Stimulated activated naive CD8-positive, alpha-beta T cell treated with anti-CD3 and anti-CD28 coated beads, Interleukin-15, amount 100 ng/mL, for 72 hours (primary cell): ENCODE measurements at regions not wholly inside any gene's neighbourhood (a gene's known extent, or its start where the extent isn't known, plus 50 kb on each side); places are given as distances from the start of the nearest gene placed in this dataset.
"Not testable (repeated sequence)": the region's sequence is repeated elsewhere in the genome, so short reads cannot be mapped to it uniquely, and the experiment has no call there.

Experiments
- ATAC-seq: fragments of 150-1000 bp; cut with Tn5 transposase; 2 replicates; pipeline ENCODE4 v1.10.0; 2021; ENCODE audit warnings: mild to moderate bottlenecking, moderate library complexity
- DNase-seq, 2 donors: peaks; one replicate each; pipeline ENCODE4 v3.0.0; 2021 to 2022
- H3K27ac Mint-ChIP-seq, 2 donors: one replicate each; pipeline ENCODE4 v1.8.0; 2022; ENCODE audit warnings: mild to moderate bottlenecking in 2 of 2, mixed read lengths in 2 of 2, moderate library complexity in 2 of 2
- H3K27me3 Mint-ChIP-seq: one replicate; pipeline ENCODE4 v1.8.0; 2022; ENCODE audit warnings: mixed read lengths
- H3K4me1 Mint-ChIP-seq: one replicate; pipeline ENCODE4 v1.8.0; 2022; ENCODE audit warnings: mild to moderate bottlenecking, mixed read lengths
- H3K4me3 Mint-ChIP-seq, 2 donors: one replicate each; pipeline ENCODE4 v1.8.0; 2022; ENCODE audit warnings: mild to moderate bottlenecking in 2 of 2, mixed read lengths in 2 of 2, moderate library complexity in 1 of 2
- H3K9me3 Mint-ChIP-seq, 2 donors: one replicate each; pipeline ENCODE4 v1.8.0; 2022; ENCODE audit warnings: mixed read lengths in 2 of 2

DNA sequence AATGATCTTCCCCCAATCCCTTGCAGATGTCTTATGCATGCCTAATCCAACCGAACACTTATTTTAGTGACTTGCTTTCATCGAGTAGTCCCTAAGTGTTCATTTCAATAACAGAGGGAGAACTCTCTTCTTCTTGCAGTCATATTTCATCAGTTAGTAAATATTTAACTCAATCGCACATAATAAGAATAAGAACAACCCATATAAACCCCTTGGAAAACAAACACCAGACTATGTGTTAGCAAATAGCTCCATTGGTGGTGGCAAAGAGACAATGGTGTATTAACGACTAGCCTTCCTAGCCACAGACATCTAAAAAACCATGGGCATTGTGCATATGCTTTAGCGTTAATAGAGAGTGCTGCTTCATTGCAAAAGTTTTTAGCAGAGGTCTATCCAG is 725.8 kb downstream of the BCL11A start:
- DNase-seq (no peak), ATAC-seq (no peak)
- Mint-ChIP-seq H3K9me3 (peaks cover 2 to 3% of the 10 kb centered on the region in 2 donors), H3K27me3 (no peaks in the 10 kb centered on the region), H3K27ac (no peak overlapping the region), H3K4me3 (no peak overlapping the region), H3K4me1 (no peaks in the 10 kb centered on the region)

DNA sequence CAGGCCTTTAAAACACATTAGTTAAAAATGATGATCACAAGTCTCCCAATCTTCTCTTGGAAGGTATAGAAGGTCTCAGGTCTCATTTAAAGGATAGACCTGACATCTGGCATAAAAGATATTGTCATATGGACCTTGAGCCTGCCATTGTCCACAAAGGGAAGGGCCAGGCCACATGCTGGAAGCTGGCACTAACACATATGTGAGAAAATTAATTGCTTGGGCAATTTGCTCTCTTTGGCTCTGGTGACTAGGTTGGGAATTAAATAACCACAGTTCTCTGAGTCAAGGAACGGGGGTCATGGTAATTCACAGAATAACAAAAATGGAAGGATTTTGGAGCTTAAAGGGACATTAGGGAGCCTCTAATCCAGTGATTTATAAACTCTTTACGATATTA is 727.3 kb downstream of the BCL11A start:
- Mint-ChIP-seq H3K27me3 (no peaks in the 10 kb centered on the region), H3K9me3 (no peaks in the 10 kb centered on the region), H3K4me3 (no peak overlapping the region), H3K27ac (no peak overlapping the region), H3K4me1 (no peaks in the 10 kb centered on the region)
- DNase-seq (no peak), ATAC-seq (no peak)

DNA sequence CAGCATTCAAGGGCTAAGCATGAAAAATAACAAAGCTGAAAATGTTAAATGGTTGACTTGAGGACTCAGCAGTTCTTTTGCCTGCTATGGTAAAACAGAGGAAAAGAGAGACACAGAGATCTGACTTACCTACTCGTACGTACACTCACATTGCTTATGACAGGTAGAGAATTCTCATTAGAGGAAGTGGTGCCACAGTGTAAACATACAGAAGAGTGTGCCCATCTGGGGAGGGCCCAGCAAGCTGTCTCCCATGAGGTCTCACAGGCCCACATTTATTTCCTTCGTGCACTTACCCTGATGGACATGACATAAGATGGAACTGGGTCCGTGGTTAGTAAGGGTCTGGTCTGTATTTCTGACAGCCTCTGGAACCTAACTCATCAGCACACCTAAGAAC is 729.1 kb downstream of the BCL11A start:
- no peak for ATAC-seq
- no peak for DNase-seq

DNA sequence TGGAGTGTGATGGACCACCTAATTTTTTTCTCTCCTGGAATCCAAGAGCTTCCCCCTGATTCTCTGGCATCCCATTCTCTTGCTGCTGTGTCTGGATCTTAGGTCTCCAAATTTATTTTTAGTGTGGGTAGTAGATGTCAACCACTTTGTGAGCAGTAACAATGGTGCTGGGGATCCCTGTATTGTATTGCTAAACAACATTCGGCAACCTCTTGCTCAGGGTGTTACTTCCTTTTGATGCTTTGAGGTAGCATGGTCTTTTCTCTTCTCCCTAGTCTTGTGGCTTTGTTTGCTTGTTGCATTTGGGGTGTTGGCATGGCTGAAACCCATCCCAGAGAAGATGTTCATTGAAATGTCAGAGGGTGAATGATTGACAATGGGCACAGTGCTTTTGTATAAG is 737.4 kb downstream of the BCL11A start:
- Mint-ChIP-seq H3K27me3 (no peaks in the 10 kb centered on the region), H3K27ac (no peak overlapping the region), H3K4me1 (no peaks in the 10 kb centered on the region), H3K9me3 (no peaks in the 10 kb centered on the region), H3K4me3 (no peak overlapping the region)
- DNase-seq (no peak), ATAC-seq (no peak)

More for the DNA sequence above, 729.1 kb downstream of the BCL11A start:
- Mint-ChIP-seq H3K4me3 (no peak overlapping the region), H3K27me3 (no peaks in the 10 kb centered on the region), H3K9me3 (no peaks in the 10 kb centered on the region), H3K4me1 (no peaks in the 10 kb centered on the region), H3K27ac (no peak overlapping the region)

DNA sequence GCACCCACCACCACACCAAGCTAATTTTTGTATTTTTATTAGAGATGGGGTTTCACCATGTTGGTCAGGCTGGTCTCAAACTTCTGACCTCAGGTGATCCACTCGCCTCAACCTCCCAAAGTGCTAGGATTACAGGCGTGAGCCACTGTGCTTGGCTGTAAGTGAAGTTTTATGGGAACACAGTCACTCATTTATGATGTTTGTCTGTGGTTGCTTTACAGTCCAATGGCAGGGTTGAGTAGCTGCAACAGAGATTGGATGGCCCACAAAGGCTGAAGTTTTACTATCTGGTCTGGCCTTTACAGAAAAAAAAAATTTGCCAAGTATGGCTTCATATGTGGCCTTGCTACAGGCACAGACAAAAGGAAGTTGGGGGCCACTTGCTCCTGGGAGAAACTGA is 743.2 kb downstream of the BCL11A start:
- not testable (repeated sequence) for H3K27me3 Mint-ChIP-seq, H3K4me1 Mint-ChIP-seq, H3K9me3 Mint-ChIP-seq, H3K4me3 Mint-ChIP-seq, DNase-seq, H3K27ac Mint-ChIP-seq, ATAC-seq

DNA sequence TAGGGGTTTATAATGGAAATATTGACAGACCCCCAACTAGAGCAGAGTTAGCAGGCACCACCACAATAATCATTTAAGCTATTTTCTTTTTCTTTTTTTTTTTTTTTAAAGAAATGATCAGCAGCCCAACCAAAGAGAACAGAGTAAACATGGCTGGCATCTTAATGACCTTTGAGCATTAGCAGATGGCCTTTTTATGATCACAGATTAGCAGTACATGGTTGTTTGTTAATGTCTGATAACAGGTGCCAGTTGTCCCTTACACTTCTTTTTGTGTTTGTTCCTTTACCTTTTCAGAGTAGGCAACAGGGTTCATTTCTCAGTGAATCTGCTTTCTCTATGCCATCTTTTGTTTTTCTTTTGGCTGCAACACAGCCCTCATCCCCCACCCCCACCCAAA is 747.0 kb downstream of the BCL11A start:
- H3K4me1 Mint-ChIP-seq: no peaks in the 10 kb centered on the region
- no peaks in the 10 kb centered on the region for H3K27me3 Mint-ChIP-seq
- H3K4me3 Mint-ChIP-seq: no peak overlapping the region
- no peak overlapping the region for H3K27ac Mint-ChIP-seq
- DNase-seq: no peak
- ATAC-seq: no peak
- no peaks in the 10 kb centered on the region for H3K9me3 Mint-ChIP-seq

DNA sequence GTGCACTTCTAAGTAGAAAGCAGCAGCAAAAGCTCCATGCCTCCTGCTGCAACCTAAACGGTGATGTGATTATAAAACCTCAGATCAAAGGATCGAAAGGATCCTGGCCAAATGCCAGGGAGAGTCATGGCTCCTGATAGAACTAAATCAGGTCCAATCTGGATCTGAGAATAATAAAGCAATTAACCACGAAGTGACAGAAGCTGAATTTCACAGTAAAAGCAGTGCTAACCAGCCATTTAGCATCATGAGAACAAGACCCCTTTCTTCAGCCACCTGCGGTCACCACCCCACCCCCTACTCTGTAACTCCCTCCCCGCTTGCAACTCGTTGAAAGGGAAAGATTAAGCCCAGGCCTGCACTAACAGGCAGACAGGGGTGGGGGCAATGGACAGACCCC is 748.7 kb downstream of the BCL11A start:
- no peak overlapping the region for H3K27ac Mint-ChIP-seq
- H3K9me3 Mint-ChIP-seq: no peaks in the 10 kb centered on the region
- H3K4me3 Mint-ChIP-seq: no peak overlapping the region
- ATAC-seq: no peak
- H3K4me1 Mint-ChIP-seq: no peaks in the 10 kb centered on the region
- no peak for DNase-seq
- H3K27me3 Mint-ChIP-seq: no peaks in the 10 kb centered on the region

DNA sequence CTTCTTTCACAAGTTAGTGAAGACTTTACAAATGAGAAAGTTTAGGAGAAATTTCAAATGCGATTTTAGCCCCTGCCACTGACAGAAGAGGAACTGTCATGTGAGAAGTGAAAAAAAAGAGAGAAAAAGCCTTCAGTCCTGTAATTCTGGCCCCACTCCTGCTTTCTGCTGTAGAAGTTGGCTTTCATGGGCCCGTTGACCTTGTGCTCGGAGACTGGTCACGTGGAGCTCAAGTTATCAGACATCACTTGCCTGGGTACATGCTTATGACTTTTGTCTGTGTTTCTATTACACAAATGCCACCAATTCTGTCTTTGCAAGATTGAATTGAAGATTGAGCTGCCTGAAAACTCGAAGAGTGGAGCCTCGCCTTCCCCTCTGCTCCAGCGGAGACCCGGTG is 749.9 kb downstream of the BCL11A start:
- no peaks in the 10 kb centered on the region for H3K4me1 Mint-ChIP-seq
- no peak overlapping the region for H3K4me3 Mint-ChIP-seq
- no peaks in the 10 kb centered on the region for H3K27me3 Mint-ChIP-seq
- no peak overlapping the region for H3K27ac Mint-ChIP-seq
- DNase-seq (no peak), ATAC-seq (no peak)
- H3K9me3 Mint-ChIP-seq: no peaks in the 10 kb centered on the region

DNA sequence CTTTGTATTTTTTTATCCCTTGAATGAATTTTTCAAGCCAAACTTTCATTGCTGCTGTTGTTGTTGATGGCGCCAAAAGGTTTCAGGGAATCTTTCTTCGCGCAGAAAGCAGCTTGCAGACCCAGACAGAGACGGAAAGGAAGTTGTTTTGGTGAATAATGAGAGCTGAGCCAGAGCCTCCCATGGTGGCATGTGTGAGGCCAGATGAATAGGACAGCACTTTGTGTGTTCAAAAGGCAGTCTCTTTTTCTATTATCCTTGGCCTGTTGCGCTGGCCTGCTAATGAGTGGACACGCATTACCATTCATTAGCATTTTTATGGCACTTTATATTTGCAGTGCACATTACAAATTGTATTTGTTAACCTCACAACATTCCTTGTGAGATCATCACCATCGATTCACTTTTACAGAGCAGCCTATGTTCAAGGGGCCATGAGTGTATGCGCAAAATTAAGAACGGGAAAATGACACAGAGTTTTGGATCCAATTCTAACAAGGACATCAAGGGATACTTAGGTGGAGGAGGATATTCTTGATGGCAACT is 754.7 kb downstream of the BCL11A start:
- peak overlapping the region in 1 of 2 donors; percentile 39 for H3K27ac Mint-ChIP-seq
- no peaks in the 10 kb centered on the region for H3K9me3 Mint-ChIP-seq
- H3K27me3 Mint-ChIP-seq: no peaks in the 10 kb centered on the region
- DNase-seq: no peak
- H3K4me1 Mint-ChIP-seq: no peaks in the 10 kb centered on the region
- H3K4me3 Mint-ChIP-seq: no peak overlapping the region
- no peak for ATAC-seq

DNA sequence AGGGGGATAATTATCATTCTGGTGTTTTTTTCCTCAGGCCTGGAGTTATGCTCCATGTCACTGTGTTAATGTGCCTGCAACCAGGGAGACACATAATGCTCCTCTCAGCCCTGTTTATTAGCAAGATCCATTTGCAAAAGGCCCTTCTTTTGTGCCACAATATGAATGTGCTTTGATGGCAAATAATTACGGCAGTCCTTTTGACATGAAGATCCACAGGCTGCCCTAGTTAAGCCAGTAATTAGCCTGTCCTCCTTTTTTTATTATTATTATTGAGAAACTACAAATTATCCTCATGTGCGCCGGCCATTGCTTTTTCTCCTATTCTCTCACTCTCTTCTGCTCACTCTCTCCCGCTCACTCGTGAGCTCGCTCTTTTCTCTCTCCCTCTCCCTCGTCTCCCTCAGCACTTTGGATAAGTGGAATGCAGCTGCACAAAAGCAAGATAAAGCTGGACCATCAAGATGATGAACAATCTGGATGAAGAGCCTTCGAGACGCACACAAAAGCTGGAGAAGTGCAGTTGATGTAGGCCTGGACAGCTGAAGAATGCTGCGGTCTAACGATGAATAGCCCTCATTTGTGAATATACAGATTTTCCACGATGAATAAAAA is 762.3 kb downstream of the BCL11A start:
- Mint-ChIP-seq H3K27ac (no peak overlapping the region), H3K27me3 (no peaks in the 10 kb centered on the region), H3K9me3 (no peaks in the 10 kb centered on the region), H3K4me3 (no peak overlapping the region), H3K4me1 (no peaks in the 10 kb centered on the region)
- ATAC-seq (no peak), DNase-seq (no peak)

DNA sequence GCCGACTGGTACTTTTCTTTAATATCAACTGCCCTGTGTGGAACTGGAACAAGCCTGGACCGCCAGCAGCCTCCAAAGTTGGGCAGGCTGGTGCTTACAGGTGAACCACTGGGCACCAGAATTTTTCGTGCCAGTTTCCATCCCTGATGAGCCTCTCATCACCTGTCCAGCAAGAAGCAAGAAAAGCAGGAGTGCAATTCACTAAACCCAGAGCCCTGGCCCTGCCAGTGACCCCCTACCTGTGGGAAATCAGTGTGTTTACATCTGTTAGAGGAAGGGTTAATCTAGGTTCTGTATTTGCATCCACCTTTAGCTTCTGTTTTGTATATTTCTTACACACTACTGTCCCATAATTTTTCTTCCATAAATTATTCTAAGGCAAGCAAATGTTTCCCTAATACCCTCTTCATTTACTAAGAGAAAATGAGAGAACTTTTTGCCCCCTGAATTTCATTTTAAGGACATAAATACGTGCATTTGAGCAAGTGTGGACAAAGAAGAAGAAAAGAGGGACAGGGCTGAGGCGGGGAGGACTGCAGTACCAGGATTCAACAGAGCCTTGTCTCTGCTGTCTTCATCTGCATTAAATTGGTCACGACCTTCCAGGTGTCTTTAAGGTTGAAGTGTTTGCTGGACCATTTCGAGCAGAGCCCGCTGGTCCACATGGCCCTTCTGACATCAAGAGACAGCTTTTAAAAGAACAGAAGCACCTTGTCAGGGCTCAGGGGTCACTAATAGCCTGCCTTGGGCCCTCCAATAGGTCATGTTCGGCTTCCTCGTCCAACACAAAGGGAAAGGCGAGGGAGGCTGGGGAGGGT is 763.1 kb downstream of the BCL11A start:
- Mint-ChIP-seq H3K9me3 (no peaks in the 10 kb centered on the region), H3K27ac (no peak overlapping the region), H3K4me1 (no peaks in the 10 kb centered on the region), H3K27me3 (no peaks in the 10 kb centered on the region), H3K4me3 (no peak overlapping the region)
- ATAC-seq (no peak), DNase-seq (no peak)

DNA sequence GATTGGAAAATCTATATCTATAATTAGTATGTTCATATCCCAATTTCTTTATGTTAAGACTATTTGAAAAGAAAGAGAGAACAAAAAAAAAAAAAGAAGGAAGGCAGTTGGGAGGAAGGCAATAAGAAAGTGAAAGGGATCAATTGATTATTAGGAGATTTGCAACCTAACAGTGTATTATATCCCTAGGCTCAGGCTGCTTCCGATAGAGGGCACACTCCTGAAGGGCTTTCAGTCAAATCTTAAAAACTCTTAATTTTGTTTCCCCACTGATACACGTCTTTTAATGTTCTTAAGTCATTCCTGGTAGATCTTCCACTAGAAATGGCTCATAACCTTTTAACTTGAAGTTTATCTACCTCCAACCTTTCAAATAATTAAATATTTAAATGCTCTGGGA is 763.9 kb downstream of the BCL11A start:
- no peak for ATAC-seq
- Mint-ChIP-seq H3K4me3 (no peak overlapping the region), H3K4me1 (no peaks in the 10 kb centered on the region)

DNA sequence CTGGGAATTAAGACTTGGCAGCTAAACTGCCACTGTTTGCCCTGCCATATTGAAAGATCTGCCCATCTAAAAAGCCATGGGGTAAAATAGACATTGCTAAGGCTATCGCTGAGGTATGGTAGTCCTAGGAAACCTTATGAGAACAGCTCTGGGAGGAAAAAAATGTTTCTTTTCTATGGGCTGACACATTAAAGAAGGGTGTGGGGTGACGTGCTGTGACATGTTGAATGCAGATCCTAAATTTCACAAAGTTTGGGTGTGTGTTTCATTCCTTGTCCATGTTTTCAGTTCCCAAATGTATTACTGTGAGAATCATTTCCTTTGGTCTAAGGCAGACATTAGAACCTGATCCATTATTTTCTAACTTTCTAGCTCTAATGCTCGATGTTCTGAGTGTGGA is 766.4 kb downstream of the BCL11A start:
- H3K27me3 Mint-ChIP-seq: no peaks in the 10 kb centered on the region
- no peak overlapping the region for H3K27ac Mint-ChIP-seq
- no peaks in the 10 kb centered on the region for H3K9me3 Mint-ChIP-seq
- H3K4me3 Mint-ChIP-seq: no peak overlapping the region
- ATAC-seq: no peak
- no peaks in the 10 kb centered on the region for H3K4me1 Mint-ChIP-seq
- DNase-seq: no peak

More for the DNA sequence above, 763.9 kb downstream of the BCL11A start:
- no peak overlapping the region for H3K27ac Mint-ChIP-seq
- no peak for DNase-seq
- H3K27me3 Mint-ChIP-seq: no peaks in the 10 kb centered on the region
- H3K9me3 Mint-ChIP-seq: no peaks in the 10 kb centered on the region

DNA sequence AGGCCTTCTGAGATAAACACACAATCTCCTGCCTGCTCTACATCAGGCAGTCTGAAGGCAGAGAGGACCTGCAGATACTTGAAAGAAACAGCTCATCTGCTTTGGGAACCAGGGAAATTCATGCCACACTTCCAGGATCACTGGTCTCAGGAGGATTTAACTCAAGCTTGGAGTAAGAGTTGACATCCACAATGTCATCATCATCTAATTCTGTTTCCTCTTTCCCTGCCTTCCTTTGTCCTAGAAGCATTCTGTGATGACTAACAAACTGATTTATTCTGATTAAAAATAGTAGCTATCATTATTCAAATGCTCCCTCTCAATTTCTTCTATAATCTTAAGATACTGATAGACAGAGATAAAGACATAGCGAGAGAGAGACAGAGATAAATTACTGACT is 766.8 kb downstream of the BCL11A start:
- no peaks in the 10 kb centered on the region for H3K4me1 Mint-ChIP-seq
- no peaks in the 10 kb centered on the region for H3K27me3 Mint-ChIP-seq
- DNase-seq: no peak
- no peak overlapping the region for H3K27ac Mint-ChIP-seq
- no peaks in the 10 kb centered on the region for H3K9me3 Mint-ChIP-seq
- no peak overlapping the region for H3K4me3 Mint-ChIP-seq
- no peak for ATAC-seq

DNA sequence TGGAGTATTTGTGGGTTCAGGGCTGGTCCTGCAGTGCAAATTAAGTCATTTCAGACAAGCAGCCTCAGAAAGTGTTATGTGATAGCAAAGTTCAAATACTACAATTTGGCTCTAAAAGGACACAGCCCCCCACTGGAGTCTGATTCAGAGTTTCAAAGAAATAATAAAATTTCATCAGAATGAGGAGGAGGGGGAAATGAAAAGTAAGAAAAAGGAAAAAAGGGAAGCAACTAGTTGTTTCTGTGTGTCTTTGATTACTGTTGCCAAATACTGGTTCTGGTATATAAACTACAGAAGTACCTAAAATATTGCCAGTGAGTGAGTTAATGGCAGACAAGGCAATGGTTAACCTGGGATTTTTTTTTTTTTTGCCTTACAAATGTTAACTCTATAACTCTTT is 773.9 kb downstream of the BCL11A start:
- no peak for ATAC-seq
- Mint-ChIP-seq H3K4me3 (no peak overlapping the region), H3K27ac (no peak overlapping the region), H3K27me3 (no peaks in the 10 kb centered on the region), H3K9me3 (no peaks in the 10 kb centered on the region), H3K4me1 (no peaks in the 10 kb centered on the region)
- DNase-seq: no peak

DNA sequence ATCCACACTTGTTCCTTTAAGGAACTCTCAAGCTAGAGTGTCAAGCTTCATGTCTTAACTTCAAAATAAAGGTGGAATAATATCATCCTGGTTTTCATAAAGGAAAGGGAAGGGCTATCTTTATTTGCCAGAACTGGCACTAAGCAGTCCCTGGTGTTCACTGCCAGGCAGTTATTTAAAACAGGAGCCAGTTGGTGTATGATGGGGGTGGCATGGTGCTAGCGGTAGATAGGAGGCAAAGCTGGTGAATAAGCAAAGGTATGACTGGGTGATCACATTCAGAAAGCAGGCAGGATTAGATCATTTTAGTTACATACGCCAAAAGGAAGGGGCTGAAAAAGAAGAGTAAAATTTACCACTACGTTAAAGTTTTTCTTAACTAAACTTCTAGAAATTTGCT is 776.3 kb downstream of the BCL11A start:
- no peak overlapping the region for H3K4me3 Mint-ChIP-seq

DNA sequence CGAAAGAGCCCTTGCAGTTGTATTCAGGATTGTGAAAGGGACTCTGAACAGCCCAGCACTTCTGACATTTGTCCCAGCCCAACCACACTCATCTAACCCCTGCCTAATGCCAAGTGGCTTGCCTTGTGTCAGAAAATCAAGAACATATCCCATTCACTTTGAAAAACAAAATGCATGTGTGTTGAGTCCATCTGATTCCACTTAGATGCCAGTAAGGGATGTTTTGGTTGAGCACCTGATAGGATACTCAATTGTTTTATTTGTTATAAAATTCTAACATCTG is 776.8 kb downstream of the BCL11A start:
- Mint-ChIP-seq H3K4me3 (no peak overlapping the region), H3K9me3 (no peaks in the 10 kb centered on the region), H3K27ac (no peak overlapping the region), H3K4me1 (no peaks in the 10 kb centered on the region), H3K27me3 (no peaks in the 10 kb centered on the region)
- ATAC-seq (no peak), DNase-seq (no peak)

More for the DNA sequence above, 776.3 kb downstream of the BCL11A start:
- ATAC-seq (no peak), DNase-seq (no peak)
- H3K4me1 Mint-ChIP-seq: no peaks in the 10 kb centered on the region
- no peaks in the 10 kb centered on the region for H3K27me3 Mint-ChIP-seq
- H3K9me3 Mint-ChIP-seq: no peaks in the 10 kb centered on the region
- H3K27ac Mint-ChIP-seq: no peak overlapping the region
